HG02798 (cell line): ENCODE measurements at regions not wholly inside any gene's neighbourhood (a gene's known extent, or its start where the extent isn't known, plus 50 kb on each side); places are given as distances from the start of the nearest gene placed in this dataset.
"Not testable (repeated sequence)": the region's sequence is repeated elsewhere in the genome, so short reads cannot be mapped to it uniquely, and the experiment has no call there.

ENCODE experiments used
- ATAC-seq: cut with Tn5 transposase; IDR thresholded peaks from one replicate; pipeline ENCODE4 v1.9.1; 2021; ENCODE audit warnings: mild to moderate bottlenecking; ENCODE audit not compliant: unreplicated experiment, poor library complexity

GRCh38 chr3:11716573-11717290 lies 73.0 kb upstream of the VGLL4 start:
- no peak for ATAC-seq

DNA sequence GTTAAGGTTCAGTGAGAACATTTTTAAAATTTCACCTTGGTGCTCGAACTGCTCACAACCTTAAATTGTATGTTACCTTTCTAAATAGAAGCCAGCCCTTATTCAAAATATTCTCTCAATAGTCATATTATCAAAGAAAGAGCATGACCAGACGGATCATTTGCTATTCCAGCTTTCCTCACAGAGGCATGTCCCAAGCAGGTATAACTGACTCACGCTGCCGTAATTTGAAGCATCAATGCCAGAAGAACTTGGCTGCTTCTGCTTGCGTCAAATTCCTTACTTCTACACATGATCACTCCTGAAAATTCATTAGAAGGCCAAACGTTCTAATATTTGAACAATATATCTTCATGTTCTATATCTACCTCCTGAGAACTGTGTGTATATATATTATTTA lies 69.5 kb upstream of the VGLL4 start:
- no peak for ATAC-seq

DNA sequence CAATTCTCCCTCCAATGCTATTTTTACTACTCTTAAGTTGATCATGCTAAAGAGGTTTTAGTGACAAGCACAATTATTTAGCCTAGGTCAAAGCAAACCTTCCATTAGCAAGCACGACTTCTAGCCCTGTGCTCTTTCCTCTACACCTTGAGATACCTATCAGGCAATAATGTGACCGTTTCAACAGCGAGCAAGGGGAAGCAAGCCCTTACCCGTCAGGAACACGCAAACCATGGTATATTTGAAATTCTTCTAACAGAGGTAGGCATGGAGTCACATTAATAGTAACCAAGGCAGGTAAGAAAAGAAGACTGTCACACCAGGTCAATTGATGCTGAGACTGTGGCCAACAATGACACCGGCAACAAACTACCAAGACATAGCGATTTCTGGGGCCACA lies 68.9 kb upstream of the VGLL4 start:
- ATAC-seq, result no peak

DNA sequence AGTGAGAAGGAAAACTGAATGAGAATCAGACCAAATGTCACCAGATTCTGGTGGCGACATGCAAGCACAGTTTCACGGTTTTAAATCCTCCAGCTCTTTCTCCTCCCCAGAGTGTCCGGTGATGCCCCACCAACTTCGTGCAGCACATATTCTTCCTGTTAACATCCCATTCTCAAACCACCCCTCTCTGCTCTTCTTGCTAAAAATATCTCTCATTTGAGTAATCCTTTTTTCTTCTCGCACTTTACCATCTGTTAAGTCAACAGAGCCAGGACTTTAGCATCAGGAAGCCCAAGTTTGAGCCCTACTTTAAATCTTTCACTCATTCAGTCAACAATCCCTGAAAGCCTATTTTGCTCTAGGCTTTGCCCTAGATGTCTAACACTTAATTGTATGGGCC lies 68.2 kb upstream of the VGLL4 start:
- ATAC-seq, result no peak

DNA sequence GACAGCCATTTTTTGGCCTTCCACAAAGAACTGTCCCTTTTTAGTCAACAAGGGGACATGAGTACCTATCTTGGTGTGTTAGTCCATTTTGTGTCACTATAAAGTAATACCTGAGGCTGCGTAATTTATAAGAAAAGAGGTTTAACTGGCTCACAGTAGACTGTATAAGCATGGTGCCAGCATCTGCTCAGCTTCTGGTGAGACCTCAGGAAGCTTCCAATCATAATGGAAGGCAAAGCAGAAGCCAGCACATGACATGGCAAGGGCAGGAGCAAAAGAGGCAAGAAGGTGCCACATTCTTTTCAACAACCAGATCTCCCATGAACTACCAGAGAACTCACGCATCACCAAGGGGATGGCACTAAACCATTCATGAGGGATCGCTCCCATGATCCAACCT lies 66.1 kb upstream of the VGLL4 start:
- no peak for ATAC-seq

DNA sequence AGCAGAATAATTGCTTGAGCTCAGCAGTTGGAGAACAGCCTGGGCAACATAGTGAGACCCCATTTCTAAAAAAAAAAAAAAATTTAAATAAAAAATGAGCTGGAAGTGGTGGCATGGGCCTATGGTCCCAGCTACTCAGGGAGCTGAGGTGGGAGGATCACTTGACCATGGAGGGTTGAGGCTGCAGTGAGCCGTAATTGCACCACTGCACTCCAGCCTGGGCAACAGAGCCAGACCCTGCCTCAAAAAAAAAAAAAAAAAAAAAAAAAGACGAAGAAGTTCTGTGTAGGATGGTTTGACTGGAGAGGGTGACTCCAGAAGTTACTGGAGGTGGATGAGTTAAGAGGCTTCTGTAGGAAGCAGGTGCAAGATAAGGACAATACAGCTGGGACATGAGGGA lies 63.4 kb upstream of the VGLL4 start:
- ATAC-seq, result not testable (repeated sequence)

GRCh38 chr3:11706604-11707003 lies 62.9 kb upstream of the VGLL4 start:
- ATAC-seq, result no peak

GRCh38 chr3:11705049-11705448 lies 61.3 kb upstream of the VGLL4 start:
- ATAC-seq, result no peak

DNA sequence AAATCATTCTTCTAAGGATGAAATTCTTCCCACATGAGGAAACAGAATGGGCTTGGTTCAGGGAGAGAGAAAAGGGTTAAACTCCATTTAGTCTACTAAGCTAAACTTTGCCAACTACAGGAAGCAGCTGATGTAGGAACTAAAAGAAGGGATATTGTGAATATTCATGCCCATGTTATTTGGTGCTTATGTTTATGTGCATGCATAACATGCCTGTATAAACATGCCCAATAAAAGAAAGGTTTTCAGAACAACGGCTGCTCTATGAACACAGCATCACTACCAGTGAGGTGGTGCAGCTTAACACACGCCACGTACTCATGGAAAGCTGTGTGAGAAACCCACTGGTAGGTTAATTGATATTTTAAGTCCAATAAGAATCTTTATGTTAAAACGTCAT lies 59.4 kb upstream of the VGLL4 start:
- ATAC-seq, result no peak

DNA sequence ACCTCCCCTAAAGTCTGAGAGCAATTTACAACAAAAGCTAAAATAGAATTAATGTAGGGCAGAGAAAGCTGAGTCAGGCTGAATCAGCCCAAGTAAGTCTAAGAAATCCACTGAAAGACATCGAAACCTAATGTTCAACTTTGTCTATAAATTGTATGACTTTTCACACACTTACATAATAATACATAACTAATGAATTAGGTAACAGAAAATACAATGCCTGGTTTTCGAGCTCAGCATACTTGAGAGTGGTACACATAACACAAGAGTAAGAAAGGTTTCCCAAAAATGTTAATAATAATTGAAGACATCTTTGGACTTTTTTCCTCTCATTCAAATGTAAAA lies 55.3 kb upstream of the VGLL4 start:
- ATAC-seq, result no peak

GRCh38 chr3:11698326-11699082 lies 54.8 kb upstream of the VGLL4 start:
- no peak for ATAC-seq

- no peak for ATAC-seq
Measured at GRCh38 chr3:11697701-11698100, 54.0 kb upstream of the VGLL4 start.

- ATAC-seq, result no peak
Measured at GRCh38 chr3:11696054-11696453, 52.3 kb upstream of the VGLL4 start.
